Ishikawa (cell line): ENCODE measurements at regions not wholly inside any gene's neighbourhood (a gene's known extent, or its start where the extent isn't known, plus 50 kb on each side); places are given as distances from the start of the nearest gene placed in this dataset.

Experiments used
- CEBPB ChIP-seq: IDR thresholded peaks from 2 replicates; pipeline ENCODE4 v1.6.1; 2012
- CREB1 ChIP-seq: IDR thresholded peaks from 2 replicates; pipeline ENCODE4 v1.6.1; 2012; ENCODE audit warnings: low read depth
- EGR1 ChIP-seq: IDR thresholded peaks from 2 replicates; pipeline ENCODE4 v1.6.1; 2012
- EP300 ChIP-seq: IDR thresholded peaks from 2 replicates; pipeline ENCODE4 v1.6.1; 2012; ENCODE audit warnings: borderline replicate concordance
- FOXM1 ChIP-seq: IDR thresholded peaks from 2 replicates; pipeline ENCODE4 v1.6.1; 2012; ENCODE audit warnings: low read depth, borderline replicate concordance
- MAX ChIP-seq: IDR thresholded peaks from 2 replicates; pipeline ENCODE4 v1.6.1; 2012
- NFIC ChIP-seq: IDR thresholded peaks from 2 replicates; pipeline ENCODE4 v1.6.1; 2012
- RAD21 ChIP-seq: IDR thresholded peaks from 2 replicates; pipeline ENCODE4 v1.6.1; 2012; ENCODE audit warnings: low read depth
- REST ChIP-seq: IDR thresholded peaks from 2 replicates; pipeline ENCODE4 v1.6.1; 2012; ENCODE audit warnings: low read depth, mild to moderate bottlenecking
- TAF1 ChIP-seq: IDR thresholded peaks from 2 replicates; pipeline ENCODE4 v1.6.1; 2012; ENCODE audit warnings: low read depth, mild to moderate bottlenecking
- TCF12 ChIP-seq: IDR thresholded peaks from 2 replicates; pipeline ENCODE4 v1.6.1; 2012; ENCODE audit warnings: low read depth
- TEAD4 ChIP-seq: IDR thresholded peaks from 2 replicates; pipeline ENCODE4 v1.6.1; 2012
- YY1 ChIP-seq: IDR thresholded peaks from 2 replicates; pipeline ENCODE4 v1.6.1; 2012; ENCODE audit warnings: low read depth
- ZBTB7A ChIP-seq: IDR thresholded peaks from 2 replicates; pipeline ENCODE4 v1.6.1; 2012; ENCODE audit warnings: low read depth
- TF ChIP-seq, protein P1 (sequence below): IDR thresholded peaks from 2 replicates; pipeline ENCODE4 v1.6.1; 2012

- TF ChIP-seq CEBPB (no peak), TEAD4 (no peak), EGR1 (no peak), NFIC (no peak), TAF1 (no peak), FOXM1 (no peak), CREB1 (no peak)
Observed at GRCh38 chr13:81987677-81988357, 1646.9 kb upstream of the SPRY2 start.

DNA sequence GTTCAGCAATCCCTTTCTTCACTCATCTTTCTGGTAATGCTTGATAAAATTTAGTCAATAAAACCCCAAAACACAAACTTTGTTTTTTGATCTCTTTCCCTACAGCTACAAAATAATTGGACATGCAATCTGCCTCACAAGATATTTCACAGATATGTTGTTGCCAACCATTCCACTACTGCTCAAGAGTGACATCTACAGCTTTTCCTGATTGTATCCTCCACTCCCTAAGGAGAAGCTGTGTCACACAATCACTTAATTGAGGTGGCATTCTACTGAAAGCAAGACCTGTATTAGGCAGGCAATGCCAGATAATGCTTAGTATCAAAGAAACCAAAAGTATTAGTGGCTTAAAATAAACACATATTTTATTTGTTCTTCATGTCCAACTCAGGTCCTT, 1646.2 kb upstream of the SPRY2 start:
- TF ChIP-seq ZBTB7A (no peak), RAD21 (peak; percentile 49)

DNA sequence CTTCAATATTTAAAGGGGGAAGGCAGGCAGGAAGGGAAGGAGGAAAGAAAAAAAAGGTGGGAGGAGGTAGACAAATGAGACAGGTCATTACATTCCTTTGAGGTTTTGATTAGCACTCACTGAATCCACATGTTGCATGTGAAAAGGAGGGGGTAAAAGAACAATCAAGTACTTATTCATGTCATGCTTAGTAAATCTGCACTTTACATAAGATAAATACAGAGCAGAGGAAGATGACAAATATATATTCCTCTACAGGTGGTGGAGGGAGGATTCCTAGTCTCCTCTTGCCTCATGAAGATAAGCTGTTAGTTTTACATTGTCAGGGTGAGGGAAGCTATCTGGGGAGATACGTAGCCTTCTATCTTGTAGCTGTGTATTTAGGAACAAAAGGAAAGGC, 1645.4 kb upstream of the SPRY2 start:
- TF ChIP-seq EGR1 (no peak), EP300 (no peak), TAF1 (no peak), MAX (no peak)
- TF ChIP-seq, protein P1, sequence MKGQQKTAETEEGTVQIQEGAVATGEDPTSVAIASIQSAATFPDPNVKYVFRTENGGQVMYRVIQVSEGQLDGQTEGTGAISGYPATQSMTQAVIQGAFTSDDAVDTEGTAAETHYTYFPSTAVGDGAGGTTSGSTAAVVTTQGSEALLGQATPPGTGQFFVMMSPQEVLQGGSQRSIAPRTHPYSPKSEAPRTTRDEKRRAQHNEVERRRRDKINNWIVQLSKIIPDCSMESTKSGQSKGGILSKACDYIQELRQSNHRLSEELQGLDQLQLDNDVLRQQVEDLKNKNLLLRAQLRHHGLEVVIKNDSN = no peak

DNA sequence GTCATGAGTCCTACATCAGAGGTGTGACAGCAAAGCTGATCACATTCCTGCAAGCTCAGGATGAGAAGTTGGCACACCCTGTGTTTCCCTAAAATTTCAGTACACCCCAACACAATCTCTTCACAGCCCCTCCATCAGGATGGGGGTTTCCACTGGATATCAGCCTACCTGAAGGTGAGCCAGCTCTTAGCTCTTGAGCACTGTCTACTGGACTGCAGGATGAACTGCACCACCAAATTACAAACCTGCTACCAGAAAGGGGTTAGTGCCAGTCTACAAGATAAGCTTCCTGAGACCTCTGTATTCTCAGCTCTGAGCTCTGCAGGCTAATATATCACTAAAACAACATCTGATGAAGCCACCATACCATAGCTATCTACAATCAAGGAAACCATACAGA, 1616.2 kb upstream of the SPRY2 start:
- TF ChIP-seq RAD21 (peak; percentile 66), EGR1 (no peak)

GRCh38 chr13:81929988-81930387, 1589.1 kb upstream of the SPRY2 start:
- TF ChIP-seq RAD21 (peak; percentile 62), MAX (no peak)

DNA sequence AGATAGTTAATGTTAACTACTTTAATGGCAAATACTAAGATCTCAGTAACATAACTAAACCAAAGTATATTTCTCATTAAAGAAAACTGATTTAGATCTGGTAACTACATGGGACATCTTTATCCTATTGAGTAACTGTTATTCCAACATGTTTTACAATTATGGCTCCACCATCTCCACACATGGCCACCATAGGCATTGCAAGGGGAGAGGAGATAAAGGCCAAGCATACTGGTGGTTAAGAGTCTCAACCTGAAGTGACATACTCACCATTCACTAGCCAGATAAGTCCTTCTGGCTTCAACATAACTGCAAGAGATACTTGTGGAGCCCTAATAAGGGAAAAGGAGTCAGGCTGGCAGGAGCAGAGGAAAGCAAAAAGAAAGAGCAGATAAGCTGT, 1586.4 kb upstream of the SPRY2 start:
- TF ChIP-seq TAF1 (no peak), CEBPB (no peak), RAD21 (no peak), TEAD4 (no peak), CREB1 (no peak), FOXM1 (no peak), EP300 (no peak), YY1 (no peak), NFIC (no peak), EGR1 (no peak), MAX (no peak), ZBTB7A (no peak), TCF12 (no peak)
- TF ChIP-seq, protein P1 = no peak

- no peak for TF ChIP-seq RAD21
- peak; percentile 65 for TF ChIP-seq TEAD4
Observed at GRCh38 chr13:81917810-81918209, 1576.9 kb upstream of the SPRY2 start.

GRCh38 chr13:81916461-81916860, 1575.5 kb upstream of the SPRY2 start:
- TF ChIP-seq CREB1 (no peak), EGR1 (no peak), RAD21 (no peak), REST (no peak), MAX (no peak), TEAD4 (no peak), TCF12 (no peak), CEBPB (no peak), TAF1 (no peak), EP300 (no peak), NFIC (no peak), ZBTB7A (no peak), FOXM1 (no peak), YY1 (no peak)
- TF ChIP-seq, protein P1 = no peak
